ENCODE measurements at regions not wholly inside any gene's neighbourhood (a gene's known extent, or its start where the extent isn't known, plus 50 kb on each side); places are given as distances from the start of the nearest gene placed in this dataset.

GRCh38 chr10:83647526-83647925 lies 491.8 kb upstream of the GHITM start:
- TF ChIP-seq CTCF (IDR thresholded peaks at IDR 0.05) (no peak), ZFX (IDR thresholded peaks at IDR 0.05; ENCODE audit: borderline replicate concordance) (no peak)
